GM12892 (cell line): ENCODE measurements at regions not wholly inside any gene's neighbourhood (a gene's known extent, or its start where the extent isn't known, plus 50 kb on each side); places are given as distances from the start of the nearest gene placed in this dataset.

Source experiments
- POLR2AphosphoS5 ChIP-seq: IDR thresholded peaks from 2 replicates; pipeline ENCODE4 v1.6.1; 2011; ENCODE audit warnings: low read depth, low read length, control low read depth
- TAF1 ChIP-seq: IDR thresholded peaks from 2 replicates; pipeline ENCODE4 v1.6.1; 2011; ENCODE audit warnings: low read depth, mild to moderate bottlenecking, control low read depth, low read length, borderline replicate concordance

GRCh38 chr15:94843060-94843459 lies 611.7 kb downstream of the MCTP2 start:
- TF ChIP-seq POLR2AphosphoS5, result no peak
- TF ChIP-seq TAF1, result no peak
